Kidney epithelial cell (primary cell): ENCODE measurements at regions not wholly inside any gene's neighbourhood (a gene's known extent, or its start where the extent isn't known, plus 50 kb on each side); places are given as distances from the start of the nearest gene placed in this dataset.
A peak's percentile ranks its signal among the peaks of the same experiment; 100 is the strongest.

Experiments
- DNase-seq: peaks from one replicate; pipeline ENCODE4 v3.0.0-alpha.2; 2010; ENCODE audit warnings: low read depth
- H3K27me3 ChIP-seq: 2 replicates; pipeline ENCODE4 v1.6.0; 2011; ENCODE audit warnings: low read length; ENCODE audit not compliant: control insufficient read depth, insufficient read depth
- H3K36me3 ChIP-seq: 2 replicates; pipeline ENCODE4 v1.5.1; 2011; ENCODE audit warnings: low read length; ENCODE audit not compliant: control insufficient read depth, insufficient read depth
- H3K4me3 ChIP-seq: 2 replicates; pipeline ENCODE4 v1.5.1; 2011; ENCODE audit warnings: low read depth, mild to moderate bottlenecking, control low read depth, low read length
- TF ChIP-seq, protein P1 (sequence below): IDR thresholded peaks from 2 replicates; pipeline ENCODE4 v1.5.1; 2011; ENCODE audit warnings: mild to moderate bottlenecking, moderate library complexity, low read length, control low read depth, inconsistent platforms; ENCODE audit not compliant: insufficient read depth, poor library complexity, severe bottlenecking

DNA sequence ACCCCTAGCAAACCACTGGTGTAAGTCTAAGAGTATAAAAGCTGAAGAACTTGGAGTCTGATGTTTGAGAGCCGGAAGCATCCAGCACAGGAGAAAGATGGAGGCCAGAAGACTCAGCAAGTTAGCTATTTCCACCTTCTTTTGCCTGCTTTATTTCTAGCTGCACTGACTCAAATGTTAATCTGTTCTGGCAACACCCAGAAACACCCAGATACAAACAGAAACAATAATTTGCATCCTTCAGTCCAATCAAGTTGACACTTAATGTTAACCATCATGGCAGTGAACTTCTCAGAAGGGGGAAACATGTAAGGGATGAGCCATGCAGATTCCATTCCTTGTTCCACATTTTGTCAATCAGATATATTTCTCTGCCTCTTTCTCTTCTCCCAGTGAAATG is 101.8 kb upstream of the FERD3L start:
- DNase-seq, result no peak

DNA sequence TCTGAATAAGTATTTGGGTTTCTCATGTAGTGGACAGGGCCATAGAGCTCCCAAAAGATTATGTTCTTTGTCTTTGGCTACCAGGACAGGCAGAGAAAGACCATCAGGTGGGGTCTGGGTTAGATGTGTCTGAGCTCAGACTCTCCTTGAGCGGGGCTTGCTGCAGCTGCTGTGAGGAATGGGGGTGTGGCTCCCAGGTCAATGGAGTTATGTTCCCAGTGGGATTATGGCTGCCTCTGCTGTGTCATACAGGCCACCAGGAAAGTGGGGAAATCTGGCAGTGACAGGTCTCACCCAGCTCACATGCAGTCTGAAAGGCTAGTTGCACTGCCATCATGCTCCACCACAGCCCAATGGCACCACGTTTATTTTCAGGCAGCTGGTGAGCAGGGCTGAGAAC is 97.0 kb upstream of the FERD3L start:
- Histone ChIP-seq H3K4me3 (no peak overlapping the region), H3K27me3 (no peaks in the 10 kb centered on the region), H3K36me3 (no peaks in the 10 kb centered on the region)
- TF ChIP-seq, protein P1, sequence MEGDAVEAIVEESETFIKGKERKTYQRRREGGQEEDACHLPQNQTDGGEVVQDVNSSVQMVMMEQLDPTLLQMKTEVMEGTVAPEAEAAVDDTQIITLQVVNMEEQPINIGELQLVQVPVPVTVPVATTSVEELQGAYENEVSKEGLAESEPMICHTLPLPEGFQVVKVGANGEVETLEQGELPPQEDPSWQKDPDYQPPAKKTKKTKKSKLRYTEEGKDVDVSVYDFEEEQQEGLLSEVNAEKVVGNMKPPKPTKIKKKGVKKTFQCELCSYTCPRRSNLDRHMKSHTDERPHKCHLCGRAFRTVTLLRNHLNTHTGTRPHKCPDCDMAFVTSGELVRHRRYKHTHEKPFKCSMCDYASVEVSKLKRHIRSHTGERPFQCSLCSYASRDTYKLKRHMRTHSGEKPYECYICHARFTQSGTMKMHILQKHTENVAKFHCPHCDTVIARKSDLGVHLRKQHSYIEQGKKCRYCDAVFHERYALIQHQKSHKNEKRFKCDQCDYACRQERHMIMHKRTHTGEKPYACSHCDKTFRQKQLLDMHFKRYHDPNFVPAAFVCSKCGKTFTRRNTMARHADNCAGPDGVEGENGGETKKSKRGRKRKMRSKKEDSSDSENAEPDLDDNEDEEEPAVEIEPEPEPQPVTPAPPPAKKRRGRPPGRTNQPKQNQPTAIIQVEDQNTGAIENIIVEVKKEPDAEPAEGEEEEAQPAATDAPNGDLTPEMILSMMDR, result no peak
- no peak for DNase-seq

More for the DNA sequence above, 101.8 kb upstream of the FERD3L start:
- no peak overlapping the region for H3K4me3 ChIP-seq
- H3K27me3 ChIP-seq, result no peaks in the 10 kb centered on the region
- no peaks in the 10 kb centered on the region for H3K36me3 ChIP-seq
- TF ChIP-seq, protein P1, result no peak

DNA sequence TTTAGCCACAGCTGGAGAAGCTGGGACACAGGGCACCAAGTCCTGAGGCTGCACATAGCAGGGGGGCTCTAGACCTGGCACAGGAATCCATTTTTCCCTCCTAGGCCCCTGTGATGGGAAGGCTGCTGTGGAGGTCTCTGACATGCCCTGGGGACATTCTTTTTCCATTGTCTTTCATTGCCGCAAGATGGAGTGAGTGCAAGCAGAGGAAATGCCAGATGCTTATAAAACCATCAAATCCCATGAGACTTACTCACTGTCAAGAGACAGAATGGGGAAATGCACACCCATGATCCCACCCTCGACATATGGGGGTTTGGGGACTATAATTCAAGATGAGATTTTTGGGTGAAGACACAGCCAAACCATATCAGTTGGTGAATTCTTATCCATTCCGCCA is 94.7 kb upstream of the FERD3L start:
- H3K27me3 ChIP-seq, result no peaks in the 10 kb centered on the region
- TF ChIP-seq, protein P1, result no peak
- DNase-seq, result no peak
- no peak overlapping the region for H3K4me3 ChIP-seq
- H3K36me3 ChIP-seq, result no peaks in the 10 kb centered on the region

DNA sequence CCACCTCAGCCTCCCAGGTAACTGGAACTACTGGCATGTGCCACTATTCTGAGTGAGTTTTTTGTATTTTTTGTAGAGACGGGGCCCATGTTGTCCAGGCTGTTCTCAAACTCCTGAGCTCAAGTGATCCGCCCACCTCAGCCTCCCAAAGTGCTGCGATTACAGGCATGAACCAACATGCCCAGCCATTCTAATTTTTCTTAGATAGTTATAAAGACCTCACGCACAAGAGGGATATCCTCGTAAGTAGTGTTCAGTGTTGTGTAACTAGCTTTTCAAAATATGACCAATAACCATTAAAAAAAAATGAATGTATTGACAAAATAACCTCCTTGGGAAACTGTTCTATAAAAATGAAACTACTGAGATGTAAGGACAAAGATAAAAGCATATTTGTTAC is 90.5 kb upstream of the FERD3L start:
- DNase-seq, result no peak
- Histone ChIP-seq H3K27me3 (no peaks in the 10 kb centered on the region), H3K36me3 (no peaks in the 10 kb centered on the region), H3K4me3 (no peak overlapping the region)
- TF ChIP-seq, protein P1, result no peak

DNA sequence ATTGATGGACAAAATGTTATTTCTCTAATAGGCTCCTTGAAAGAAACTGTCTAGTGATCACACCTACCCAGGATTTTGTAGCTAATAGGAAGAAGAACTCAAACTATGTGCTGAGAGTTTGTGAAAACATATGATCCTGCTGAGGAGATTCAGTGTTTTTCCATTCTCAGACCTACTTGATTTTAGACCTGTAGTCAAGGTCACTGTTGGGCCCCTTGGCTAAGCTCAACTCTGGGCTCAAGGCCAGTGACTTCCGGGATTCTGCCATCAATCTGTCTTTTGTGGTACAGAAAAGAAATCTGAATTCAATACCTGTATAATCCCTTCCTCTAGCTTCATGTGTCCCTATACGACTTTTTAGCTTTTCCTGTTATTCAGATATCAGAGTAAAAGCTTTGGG is 79.7 kb upstream of the FERD3L start:
- TF ChIP-seq, protein P1, result no peak
- Histone ChIP-seq H3K27me3 (no peaks in the 10 kb centered on the region), H3K36me3 (no peaks in the 10 kb centered on the region), H3K4me3 (no peak overlapping the region)
- DNase-seq, result no peak

DNA sequence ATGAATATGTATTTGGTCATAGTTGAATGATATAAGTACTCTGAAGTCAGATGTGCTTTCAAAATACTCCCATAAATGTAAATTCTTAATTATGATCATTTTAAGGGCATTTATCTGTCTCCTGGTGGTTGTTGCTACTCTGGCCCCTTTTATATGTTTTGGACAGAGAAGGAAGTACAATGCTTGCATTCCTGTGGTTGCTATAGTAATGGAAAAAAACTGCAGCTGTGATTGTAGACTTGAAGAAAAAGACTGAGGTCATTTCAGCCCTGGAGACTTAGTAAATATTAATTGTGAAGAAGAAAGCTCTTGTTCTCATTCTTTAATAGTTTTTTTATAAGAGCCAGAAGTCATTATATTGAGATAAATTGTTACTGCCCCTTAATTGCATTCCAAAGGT is 70.2 kb upstream of the FERD3L start:
- TF ChIP-seq, protein P1, result no peak
- Histone ChIP-seq H3K27me3 (no peaks in the 10 kb centered on the region), H3K4me3 (no peak overlapping the region), H3K36me3 (no peaks in the 10 kb centered on the region)
- DNase-seq, result peak; percentile 34
